Breast epithelium (tissue), 3 donors: ENCODE measurements at regions not wholly inside any gene's neighbourhood (a gene's known extent, or its start where the extent isn't known, plus 50 kb on each side); places are given as distances from the start of the nearest gene placed in this dataset.

ENCODE experiments used
- CTCF ChIP-seq, 3 donors: fragments of 450-650 bp; IDR thresholded peaks; one replicate each; pipeline ENCODE4 v1.5.1; 2016 to 2017; ENCODE audit warnings: antibody characterized with exemption in 3 of 3, mild to moderate bottlenecking in 3 of 3, moderate library complexity in 3 of 3
- POLR2AphosphoS5 ChIP-seq, 3 donors: sonication (generic); formaldehyde crosslinking; IDR thresholded peaks; one replicate each; pipeline ENCODE4 v1.6.1; 2017; ENCODE audit warnings: antibody characterized with exemption in 3 of 3

DNA sequence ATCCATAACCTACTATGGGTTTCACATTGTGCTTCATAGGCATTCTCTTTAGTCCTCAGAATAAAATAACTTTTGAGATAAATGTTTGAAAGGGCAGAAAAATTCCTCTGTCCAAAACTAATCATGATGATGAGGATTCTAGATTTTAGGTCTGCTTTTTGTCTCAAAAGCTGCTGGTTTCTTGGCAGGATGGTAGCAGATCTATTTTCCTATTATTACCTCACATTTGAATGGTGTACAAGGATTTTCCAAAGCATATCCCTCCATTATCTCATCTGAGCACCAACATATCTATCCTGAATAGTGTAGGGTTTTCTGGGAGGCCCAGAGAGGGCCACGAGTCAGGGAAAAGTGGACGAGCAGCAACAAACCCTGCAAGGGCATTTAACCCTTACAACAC, 201.9 kb downstream of the PLPP3 start:
- no peak for TF ChIP-seq CTCF (IDR thresholded peaks at IDR 0.05)
- TF ChIP-seq POLR2AphosphoS5 (IDR thresholded peaks at IDR 0.05): no peak
